DMS153 treated with DMSO at 0.1 percent for 48 hours (cell line): ENCODE measurements at regions not wholly inside any gene's neighbourhood (a gene's known extent, or its start where the extent isn't known, plus 50 kb on each side); places are given as distances from the start of the nearest gene placed in this dataset.

Source experiments
- DNase-seq: peaks from one replicate; lab custom pipeline; 2025; ENCODE audit not compliant: unreplicated experiment; lab: John Stamatoyannopoulos, UW

DNA sequence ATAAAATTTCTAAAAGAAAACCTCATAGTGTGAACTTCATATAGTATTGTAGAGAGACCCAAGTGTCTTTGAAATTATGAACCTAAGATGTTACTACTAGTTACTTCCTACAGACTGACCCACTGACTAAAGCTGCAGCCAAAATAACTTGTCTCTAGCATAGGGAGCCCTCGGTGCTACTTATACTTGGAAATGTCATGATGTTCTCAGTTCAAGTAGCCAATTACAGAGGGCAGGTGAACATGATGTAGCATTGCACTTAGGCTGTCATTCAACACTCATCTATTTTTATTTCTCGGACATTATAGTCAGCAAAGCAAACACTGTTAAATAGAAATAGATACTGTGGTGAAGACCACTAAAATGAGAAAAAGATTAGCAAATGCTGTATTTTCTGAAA lies 165.6 kb downstream of the AREG start:
- DNase-seq: no peak

DNA sequence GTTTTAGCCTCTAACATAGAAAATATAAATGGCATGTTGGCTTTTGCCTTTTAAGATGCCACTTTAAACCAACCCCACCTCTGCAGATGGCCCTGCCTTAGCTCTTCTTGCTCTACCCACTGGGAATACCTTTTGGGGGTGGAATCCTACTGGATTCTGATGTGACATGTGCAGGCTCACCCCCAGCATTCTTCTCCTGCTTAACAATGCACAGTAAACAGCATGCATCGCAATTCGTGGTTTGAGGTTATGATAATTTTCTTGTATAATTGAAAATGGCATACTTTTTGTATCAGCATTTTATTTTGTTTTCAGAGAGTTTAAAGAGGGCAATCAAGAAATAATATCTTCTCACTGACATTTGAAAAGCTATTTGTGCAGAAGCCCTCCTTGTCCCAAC lies 167.9 kb downstream of the AREG start:
- no peak for DNase-seq

GRCh38 chr4:74613266-74613665 lies 168.3 kb downstream of the AREG start:
- no peak for DNase-seq

DNA sequence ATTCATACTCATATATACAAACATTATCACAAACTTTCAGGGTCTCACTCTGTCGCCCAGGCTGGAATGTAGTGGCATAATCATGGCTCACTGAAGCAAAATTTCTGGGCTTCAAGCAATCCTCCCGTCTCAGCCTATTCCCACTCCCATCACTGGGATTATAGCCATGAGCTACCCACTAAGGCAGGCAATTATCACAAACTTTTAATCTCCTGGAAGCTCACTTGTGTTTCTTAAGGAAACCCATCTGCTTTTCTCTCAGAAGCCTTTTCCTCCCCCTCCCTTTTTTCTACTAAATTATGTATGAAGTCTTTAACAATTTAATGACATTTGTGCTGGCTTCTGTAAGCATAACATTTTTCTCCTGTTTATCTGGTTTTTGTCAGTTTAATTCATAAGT lies 170.5 kb downstream of the AREG start:
- DNase-seq: no peak

GRCh38 chr4:74618166-74618565 lies 173.2 kb downstream of the AREG start:
- DNase-seq: no peak

- no peak for DNase-seq
Measured at GRCh38 chr4:74618659-74619058, 173.7 kb downstream of the AREG start.

GRCh38 chr4:74619931-74620702 lies 174.2 kb downstream of the BTC start:
- DNase-seq: no peak

GRCh38 chr4:74621616-74622015 lies 172.7 kb downstream of the BTC start:
- no peak for DNase-seq

- peak; percentile 44 for DNase-seq
Measured at GRCh38 chr4:74623041-74623440, 171.3 kb downstream of the BTC start.

DNA sequence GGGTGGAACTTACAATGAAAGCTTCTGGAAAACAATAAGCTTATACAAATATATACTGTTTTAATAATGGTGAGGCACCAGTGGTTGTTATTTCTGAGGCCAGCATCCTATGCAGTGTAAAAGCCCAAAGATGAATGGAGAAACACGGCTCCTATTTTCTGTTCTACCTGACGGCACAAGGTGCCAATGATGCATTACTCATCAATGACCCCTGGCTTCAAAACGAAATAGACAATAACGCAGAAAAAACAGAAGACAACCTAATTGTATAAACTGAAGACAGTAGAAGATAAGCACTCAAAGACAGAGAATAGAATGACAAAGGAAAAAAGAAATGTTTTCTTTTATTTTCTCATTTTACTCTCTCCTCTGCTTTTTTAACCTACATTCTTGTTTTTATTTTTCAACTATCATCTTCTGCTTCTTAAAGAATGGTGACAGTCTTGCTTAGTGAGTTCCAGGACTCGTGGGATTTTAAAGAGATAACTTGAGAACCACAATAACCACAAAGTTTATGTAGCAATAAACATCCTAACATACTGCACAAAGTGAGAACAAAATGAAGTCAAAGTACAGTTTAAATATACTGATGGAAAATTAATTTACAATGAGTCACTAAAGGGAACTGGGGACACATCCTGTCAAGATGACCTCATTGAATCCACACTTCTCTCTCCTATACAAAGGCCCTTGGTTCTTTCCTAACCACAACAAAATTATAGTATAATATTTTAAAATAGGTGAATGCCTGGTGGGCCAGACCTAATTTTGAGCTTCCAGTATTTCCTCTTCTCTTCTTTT lies 169.8 kb downstream of the BTC start:
- no peak for DNase-seq

GRCh38 chr4:74625981-74626380 lies 168.3 kb downstream of the BTC start:
- DNase-seq: no peak

- no peak for DNase-seq
Measured at GRCh38 chr4:74627093-74627492, 167.2 kb downstream of the BTC start.

DNA sequence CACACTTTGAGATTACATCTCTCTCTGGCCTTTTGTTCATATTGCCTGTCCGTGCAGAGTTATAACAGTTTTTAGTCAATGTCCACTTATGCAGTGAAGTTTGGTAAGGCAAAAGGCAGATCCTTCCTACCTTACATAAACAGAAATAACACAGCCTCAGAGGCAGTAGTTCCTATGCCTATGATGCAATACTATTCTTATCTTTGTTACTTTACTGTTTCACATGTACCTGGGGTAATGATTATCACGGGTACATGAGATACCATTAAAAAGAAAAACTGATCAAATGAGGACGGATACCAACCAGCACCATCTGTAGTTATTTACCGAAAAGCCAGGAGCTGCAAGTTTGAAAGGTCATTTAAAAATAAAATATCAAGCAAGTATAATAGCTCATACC lies 166.8 kb downstream of the BTC start:
- no peak for DNase-seq

- DNase-seq: no peak
Measured at GRCh38 chr4:74628852-74629620, 165.3 kb downstream of the BTC start.

- no peak for DNase-seq
Measured at GRCh38 chr4:74630551-74630950, 163.8 kb downstream of the BTC start.

- no peak for DNase-seq
Measured at GRCh38 chr4:74631338-74631737, 163.0 kb downstream of the BTC start.

- DNase-seq: no peak
Measured at GRCh38 chr4:74631988-74632387, 162.3 kb downstream of the BTC start.

GRCh38 chr4:74632634-74633033 lies 161.7 kb downstream of the BTC start:
- DNase-seq: no peak

- DNase-seq: no peak
Measured at GRCh38 chr4:74635074-74635473, 159.2 kb downstream of the BTC start.

DNA sequence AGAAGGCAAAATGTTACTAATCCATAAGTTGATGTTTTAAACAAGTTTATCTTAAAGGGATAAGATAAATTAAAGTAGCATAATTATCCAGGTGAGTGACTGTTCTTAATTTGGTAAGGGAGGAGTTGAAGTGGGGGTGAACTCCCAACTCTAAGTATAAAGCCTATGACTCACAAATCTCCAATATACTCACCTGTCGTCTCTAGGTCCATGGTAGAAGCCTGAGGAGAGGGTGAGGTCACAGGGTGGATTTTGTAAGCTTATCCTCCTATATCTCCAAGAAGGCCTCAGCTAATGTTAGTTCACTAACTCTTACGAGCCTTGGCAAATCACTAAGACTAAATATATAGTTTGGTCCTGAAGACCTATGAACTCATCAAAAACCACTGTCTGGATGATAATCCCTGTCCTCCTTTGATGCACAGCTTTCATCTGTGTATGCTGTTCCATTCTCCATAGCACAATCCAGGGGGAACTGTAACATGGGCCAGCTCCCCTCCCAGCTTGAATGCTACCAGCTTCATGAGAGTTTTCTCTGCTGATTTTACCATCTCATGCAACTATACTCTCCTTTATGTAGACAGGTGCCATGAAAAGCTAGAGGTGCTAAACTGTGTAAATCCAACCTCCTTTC lies 158.7 kb downstream of the BTC start:
- DNase-seq: no peak

- DNase-seq: no peak
Measured at GRCh38 chr4:74638001-74638400, 156.3 kb downstream of the BTC start.
